Endothelial cell of umbilical vein (primary cell): ENCODE measurements at regions not wholly inside any gene's neighbourhood (a gene's known extent, or its start where the extent isn't known, plus 50 kb on each side); places are given as distances from the start of the nearest gene placed in this dataset.

Experiments used
- EZH2 ChIP-seq: IDR thresholded peaks from 2 replicates; pipeline ENCODE4 v1.6.1; 2012; ENCODE audit warnings: borderline replicate concordance, low read depth, mild to moderate bottlenecking, moderate library complexity, low read length, inconsistent platforms; ENCODE audit not compliant: severe bottlenecking
- MYC ChIP-seq: IDR thresholded peaks from one replicate; pipeline ENCODE4 v1.6.1; 2011; ENCODE audit warnings: mild to moderate bottlenecking, low read depth, low read length
- POLR2A ChIP-seq: IDR thresholded peaks from 2 replicates; pipeline ENCODE4 v1.6.1; 2012; ENCODE audit warnings: low read depth, mild to moderate bottlenecking, control low read depth, low read length
- POLR2AphosphoS5 ChIP-seq: IDR thresholded peaks from 2 replicates; pipeline ENCODE4 v1.6.1; 2012; ENCODE audit warnings: low read depth, mild to moderate bottlenecking, control low read depth, low read length, moderate library complexity; ENCODE audit not compliant: insufficient read depth
- TF ChIP-seq, protein P1 (sequence below), 2 donors: IDR thresholded peaks; 1 replicate in 1 of 2; 2 replicates in 1 of 2; pipeline ENCODE4 v1.5.1; 2011; ENCODE audit warnings: low read length in 2 of 2, mild to moderate bottlenecking in 2 of 2, moderate library complexity in 2 of 2, control low read depth in 1 of 2, inconsistent platforms in 1 of 2, low read depth in 1 of 2; ENCODE audit not compliant: insufficient read depth in 1 of 2; ENCODE audit errors: extremely low read depth in 1 of 2
- TF ChIP-seq, protein P2 (sequence below): IDR thresholded peaks from 2 replicates; pipeline ENCODE4 v1.6.1; 2011; ENCODE audit not compliant: insufficient read depth, insufficient read length

DNA sequence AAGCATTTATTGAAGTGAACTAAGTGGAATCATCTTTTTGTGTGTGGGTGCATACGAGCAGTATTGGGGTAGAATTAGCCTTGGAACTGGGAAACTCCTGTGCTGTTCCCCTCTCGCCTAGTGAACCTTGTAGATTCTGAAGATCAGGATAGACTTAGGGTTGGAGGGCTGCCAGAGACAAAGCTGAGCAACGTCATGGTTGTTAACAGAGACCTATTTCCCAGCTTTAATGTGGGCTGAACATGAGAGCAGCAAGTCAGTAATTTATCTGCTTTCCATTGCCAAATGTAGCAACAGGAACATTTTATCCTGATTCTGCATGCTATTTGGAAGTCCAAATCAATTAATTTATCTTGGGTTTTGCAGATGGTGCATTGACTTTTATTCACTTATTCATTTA lies 246.6 kb downstream of the IL20RB start:
- TF ChIP-seq, protein P1, sequence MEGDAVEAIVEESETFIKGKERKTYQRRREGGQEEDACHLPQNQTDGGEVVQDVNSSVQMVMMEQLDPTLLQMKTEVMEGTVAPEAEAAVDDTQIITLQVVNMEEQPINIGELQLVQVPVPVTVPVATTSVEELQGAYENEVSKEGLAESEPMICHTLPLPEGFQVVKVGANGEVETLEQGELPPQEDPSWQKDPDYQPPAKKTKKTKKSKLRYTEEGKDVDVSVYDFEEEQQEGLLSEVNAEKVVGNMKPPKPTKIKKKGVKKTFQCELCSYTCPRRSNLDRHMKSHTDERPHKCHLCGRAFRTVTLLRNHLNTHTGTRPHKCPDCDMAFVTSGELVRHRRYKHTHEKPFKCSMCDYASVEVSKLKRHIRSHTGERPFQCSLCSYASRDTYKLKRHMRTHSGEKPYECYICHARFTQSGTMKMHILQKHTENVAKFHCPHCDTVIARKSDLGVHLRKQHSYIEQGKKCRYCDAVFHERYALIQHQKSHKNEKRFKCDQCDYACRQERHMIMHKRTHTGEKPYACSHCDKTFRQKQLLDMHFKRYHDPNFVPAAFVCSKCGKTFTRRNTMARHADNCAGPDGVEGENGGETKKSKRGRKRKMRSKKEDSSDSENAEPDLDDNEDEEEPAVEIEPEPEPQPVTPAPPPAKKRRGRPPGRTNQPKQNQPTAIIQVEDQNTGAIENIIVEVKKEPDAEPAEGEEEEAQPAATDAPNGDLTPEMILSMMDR (IDR thresholded peaks at IDR 0.05; ENCODE audit: extremely low read depth in 1 of 2, insufficient read depth in 1 of 2, low read depth in 1 of 2, low read length in 2 of 2): no peak
- TF ChIP-seq POLR2A: no peak
- TF ChIP-seq EZH2: no peak
- TF ChIP-seq, protein P2, sequence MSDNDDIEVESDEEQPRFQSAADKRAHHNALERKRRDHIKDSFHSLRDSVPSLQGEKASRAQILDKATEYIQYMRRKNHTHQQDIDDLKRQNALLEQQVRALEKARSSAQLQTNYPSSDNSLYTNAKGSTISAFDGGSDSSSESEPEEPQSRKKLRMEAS: no peak
- TF ChIP-seq POLR2AphosphoS5: no peak
- TF ChIP-seq MYC: no peak
